Keratinocyte (primary cell): ENCODE measurements at regions not wholly inside any gene's neighbourhood (a gene's known extent, or its start where the extent isn't known, plus 50 kb on each side); places are given as distances from the start of the nearest gene placed in this dataset.

Source experiments
- DNase-seq: peaks from one replicate; pipeline ENCODE4 v3.0.0-alpha.2; 2011; ENCODE audit warnings: low read depth, missing footprints, low spot score
- FAIRE-seq: peaks from 2 replicates; lab custom pipeline; 2011; peaks lifted over from hg19 to GRCh38; lab: Jason Lieb, UNC
- H2AFZ ChIP-seq: 2 replicates; pipeline ENCODE4 v1.6.0; 2012; ENCODE audit warnings: low read length, control low read depth, inconsistent platforms; ENCODE audit not compliant: control insufficient read depth
- H3K27ac ChIP-seq: 2 replicates; pipeline ENCODE4 v1.5.1; 2011; ENCODE audit warnings: low read length; ENCODE audit not compliant: control insufficient read depth, insufficient read depth
- H3K27me3 ChIP-seq: 3 replicates; pipeline ENCODE4 v1.6.0; 2011; ENCODE audit warnings: low read length; ENCODE audit not compliant: control insufficient read depth, insufficient read depth; ENCODE audit errors: extremely low read depth
- H3K36me3 ChIP-seq, 2 experiments: 2 replicates in 1 of 2; 3 replicates in 1 of 2; pipeline ENCODE4 v1.5.1; 2011; ENCODE audit warnings: low read length in 2 of 2, mild to moderate bottlenecking in 1 of 2; ENCODE audit not compliant: control insufficient read depth in 2 of 2, insufficient read depth in 2 of 2; ENCODE audit errors: extremely low read depth in 1 of 2
- H3K4me1 ChIP-seq: 3 replicates; pipeline ENCODE4 v1.5.1; 2011; ENCODE audit warnings: low read length; ENCODE audit not compliant: control insufficient read depth, insufficient read depth; ENCODE audit errors: extremely low read depth
- H3K4me2 ChIP-seq: 3 replicates; pipeline ENCODE4 v1.6.0; 2011; ENCODE audit warnings: low read depth, low read length; ENCODE audit not compliant: control insufficient read depth, insufficient read depth; ENCODE audit errors: extremely low read depth
- H3K4me3 ChIP-seq, 3 experiments: fragments of 200-600 bp in 1 of 3; sonication (generic) in 1 of 3; 2 replicates in 2 of 3; 3 replicates in 1 of 3; pipeline ENCODE4 v1.5.1; 2011 to 2016; ENCODE audit warnings: low read length in 3 of 3, mild to moderate bottlenecking in 3 of 3, control low read depth in 2 of 3, inconsistent platforms in 1 of 3, low read depth in 1 of 3, mixed read lengths in 1 of 3, mixed run types in 1 of 3, moderate library complexity in 1 of 3; ENCODE audit not compliant: control insufficient read depth in 2 of 3, insufficient read depth in 2 of 3; ENCODE audit errors: extremely low read depth in 1 of 3
- H3K79me2 ChIP-seq: 2 replicates; pipeline ENCODE4 v1.6.0; 2012; ENCODE audit warnings: low read length; ENCODE audit not compliant: control insufficient read depth, insufficient read depth
- H3K9ac ChIP-seq: 3 replicates; pipeline ENCODE4 v1.6.0; 2011; ENCODE audit warnings: low read length; ENCODE audit not compliant: control insufficient read depth, insufficient read depth; ENCODE audit errors: extremely low read depth
- H3K9me1 ChIP-seq: 3 replicates; pipeline ENCODE4 v1.6.0; 2011; ENCODE audit warnings: low read length; ENCODE audit not compliant: control insufficient read depth, insufficient read depth; ENCODE audit errors: extremely low read depth
- H3K9me3 ChIP-seq: 2 replicates; pipeline ENCODE4 v1.5.1; 2012; ENCODE audit warnings: low read depth, low read length; ENCODE audit not compliant: control insufficient read depth
- H4K20me1 ChIP-seq: 3 replicates; pipeline ENCODE4 v1.6.0; 2011; ENCODE audit warnings: low read length; ENCODE audit not compliant: control insufficient read depth, insufficient read depth; ENCODE audit errors: extremely low read depth
- EZH2 ChIP-seq: IDR thresholded peaks from one replicate; pipeline ENCODE4 v1.6.1; 2012; ENCODE audit warnings: inconsistent platforms, mild to moderate bottlenecking, low read length, moderate library complexity
- dilution Hi-C: fragments of 300-500 bp; cut with MboI; formaldehyde crosslinking; loops from one replicate; pipeline ENCODE4 v1.7.0; 2020; ENCODE audit warnings: low sequenced_read_pairs; ENCODE audit not compliant: extremely low pct_ligation_motif_present
- TF ChIP-seq, protein P1 (sequence below), 3 experiments: IDR thresholded peaks in 1 of 3; conservative IDR thresholded peaks in 1 of 3; optimal IDR thresholded peaks in 1 of 3; 2 replicates in 2 of 3; 3 replicates in 1 of 3; pipeline versions ENCODE3 to v1.5.1; 2011; ENCODE audit warnings: low read length in 3 of 3, mild to moderate bottlenecking in 3 of 3, moderate library complexity in 2 of 3, control low read depth in 1 of 3, inconsistent platforms in 1 of 3; ENCODE audit not compliant: insufficient read depth in 2 of 3; ENCODE audit errors: extremely low read depth in 1 of 3

GRCh38 chr4:125849869-125850268 is 535.1 kb downstream of the FAT4 start:
- TF ChIP-seq EZH2, result no peak
- TF ChIP-seq, protein P1, sequence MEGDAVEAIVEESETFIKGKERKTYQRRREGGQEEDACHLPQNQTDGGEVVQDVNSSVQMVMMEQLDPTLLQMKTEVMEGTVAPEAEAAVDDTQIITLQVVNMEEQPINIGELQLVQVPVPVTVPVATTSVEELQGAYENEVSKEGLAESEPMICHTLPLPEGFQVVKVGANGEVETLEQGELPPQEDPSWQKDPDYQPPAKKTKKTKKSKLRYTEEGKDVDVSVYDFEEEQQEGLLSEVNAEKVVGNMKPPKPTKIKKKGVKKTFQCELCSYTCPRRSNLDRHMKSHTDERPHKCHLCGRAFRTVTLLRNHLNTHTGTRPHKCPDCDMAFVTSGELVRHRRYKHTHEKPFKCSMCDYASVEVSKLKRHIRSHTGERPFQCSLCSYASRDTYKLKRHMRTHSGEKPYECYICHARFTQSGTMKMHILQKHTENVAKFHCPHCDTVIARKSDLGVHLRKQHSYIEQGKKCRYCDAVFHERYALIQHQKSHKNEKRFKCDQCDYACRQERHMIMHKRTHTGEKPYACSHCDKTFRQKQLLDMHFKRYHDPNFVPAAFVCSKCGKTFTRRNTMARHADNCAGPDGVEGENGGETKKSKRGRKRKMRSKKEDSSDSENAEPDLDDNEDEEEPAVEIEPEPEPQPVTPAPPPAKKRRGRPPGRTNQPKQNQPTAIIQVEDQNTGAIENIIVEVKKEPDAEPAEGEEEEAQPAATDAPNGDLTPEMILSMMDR (optimal IDR thresholded peaks at IDR 0.05 in 1 of 3, IDR thresholded peaks at IDR 0.05 in 1 of 3, conservative IDR thresholded peaks at IDR 0.05 in 1 of 3; ENCODE audit: extremely low read depth in 1 of 3, insufficient read depth in 2 of 3, low read length in 3 of 3), result no peak
- no peaks in the 10 kb centered on the region for H4K20me1 ChIP-seq
- no peaks in the 10 kb centered on the region for H3K9me1 ChIP-seq
- H3K9ac ChIP-seq, result no peak overlapping the region
- H3K27me3 ChIP-seq, result no peaks in the 10 kb centered on the region
- H3K4me1 ChIP-seq, result no peaks in the 10 kb centered on the region
- DNase-seq (no peak), FAIRE-seq (no peak)
- H3K4me3 ChIP-seq, result no peak overlapping the region
- no peak overlapping the region for H3K4me2 ChIP-seq
- H3K9me3 ChIP-seq, result no peaks in the 10 kb centered on the region
- no peaks in the 10 kb centered on the region for H3K79me2 ChIP-seq
- no peak overlapping the region for H3K27ac ChIP-seq
- H3K36me3 ChIP-seq, result no peaks in the 10 kb centered on the region
- H2AFZ ChIP-seq, result no peak overlapping the region
- dilution Hi-C loops, result no loop called here

DNA sequence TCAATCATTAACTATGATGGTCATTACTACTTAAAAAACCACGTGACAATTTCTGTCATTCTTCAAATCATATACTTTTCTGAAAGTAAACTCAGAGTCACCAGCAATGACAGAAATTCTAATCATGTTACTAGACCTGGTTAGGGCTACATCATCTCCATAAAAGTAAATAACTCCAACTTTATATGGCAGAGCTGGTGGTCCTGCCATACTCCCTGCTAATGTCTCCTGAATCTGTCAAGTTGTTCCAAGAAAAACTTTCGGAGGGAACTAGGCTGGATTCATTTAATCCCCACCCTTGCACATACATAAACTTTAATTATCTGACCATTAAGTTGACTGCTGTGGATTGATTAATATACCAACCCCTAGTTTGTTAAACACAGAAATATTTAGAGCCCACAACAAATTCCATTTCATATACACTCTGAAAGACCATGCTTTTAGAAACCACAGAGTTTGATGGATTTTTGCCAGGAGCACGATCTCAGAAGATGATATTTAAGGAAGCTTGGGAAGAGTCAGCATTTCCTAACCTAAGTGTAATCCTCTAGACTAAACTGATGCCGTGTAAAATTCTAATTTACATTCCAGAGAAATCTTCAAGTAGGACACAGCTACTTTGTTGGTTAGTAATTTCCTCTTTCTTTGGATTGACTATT is 577.0 kb downstream of the FAT4 start:
- Histone ChIP-seq H3K36me3 (no peaks in the 10 kb centered on the region), H3K9ac (no peak overlapping the region), H3K4me3 (no peak overlapping the region), H4K20me1 (no peaks in the 10 kb centered on the region), H3K79me2 (no peaks in the 10 kb centered on the region), H3K9me3 (no peaks in the 10 kb centered on the region), H3K27me3 (no peaks in the 10 kb centered on the region), H3K27ac (no peak overlapping the region), H3K4me2 (no peak overlapping the region), H3K4me1 (no peaks in the 10 kb centered on the region), H3K9me1 (no peaks in the 10 kb centered on the region), H2AFZ (no peak overlapping the region)
- TF ChIP-seq, protein P1 (optimal IDR thresholded peaks at IDR 0.05 in 1 of 3, IDR thresholded peaks at IDR 0.05 in 1 of 3, conservative IDR thresholded peaks at IDR 0.05 in 1 of 3; ENCODE audit: extremely low read depth in 1 of 3, insufficient read depth in 2 of 3, low read length in 3 of 3), result no peak
- no peak for TF ChIP-seq EZH2
- DNase-seq, result no peak
- dilution Hi-C loops, result no loop called here
- no peak for FAIRE-seq
